Putamen (tissue), 1 donor: ENCODE measurements at regions not wholly inside any gene's neighbourhood (a gene's known extent, or its start where the extent isn't known, plus 50 kb on each side); places are given as distances from the start of the nearest gene placed in this dataset.
"Not testable (repeated sequence)": the region's sequence is repeated elsewhere in the genome, so short reads cannot be mapped to it uniquely, and the experiment has no call there.

Experiments used
- DNase-seq: peaks from one replicate; pipeline ENCODE4 v3.0.0-alpha.2; 2016; ENCODE audit warnings: low spot score

GRCh38 chr18:34942276-34942675 lies 98.9 kb upstream of the MAPRE2 start:
- peak; percentile 34 for DNase-seq

DNA sequence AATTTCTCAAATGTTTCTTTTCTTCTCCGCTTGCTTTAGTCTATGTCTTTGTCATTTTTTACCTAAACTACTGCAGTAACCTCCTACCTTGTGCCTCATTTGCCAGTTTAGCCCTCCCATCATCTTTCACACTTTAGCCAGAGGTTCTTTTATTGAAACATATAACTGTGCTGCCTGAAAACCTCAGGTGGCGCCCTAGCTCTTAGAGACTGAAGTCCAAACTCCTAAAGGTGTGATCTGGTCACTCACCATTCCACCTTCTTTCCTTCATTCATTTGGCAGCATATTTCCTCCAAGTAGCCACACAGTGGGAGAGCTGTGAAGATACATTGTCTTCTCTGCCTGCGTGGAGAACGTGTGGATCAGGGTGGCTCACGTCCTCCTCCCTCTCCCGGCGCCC lies 98.2 kb upstream of the MAPRE2 start:
- DNase-seq, result no peak

DNA sequence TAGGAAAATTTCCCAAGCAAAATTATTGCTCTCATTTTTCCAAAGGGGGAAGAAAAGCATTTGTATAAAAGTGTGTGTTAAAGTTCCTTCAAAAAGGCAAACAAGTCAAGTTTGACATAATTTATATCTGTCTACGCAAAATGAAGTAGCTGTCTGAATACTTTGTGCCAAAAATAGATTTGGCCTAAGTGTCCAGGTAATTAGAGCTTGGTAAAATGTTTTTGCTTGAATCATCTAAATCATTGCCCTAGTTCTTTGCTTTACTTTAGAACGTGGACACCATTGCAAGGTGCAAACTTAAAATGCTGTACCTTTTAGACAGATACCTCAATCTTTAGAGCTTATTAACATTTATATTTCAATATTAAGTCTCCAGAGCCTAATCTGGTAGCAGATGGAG lies 97.6 kb upstream of the MAPRE2 start:
- DNase-seq, result no peak

DNA sequence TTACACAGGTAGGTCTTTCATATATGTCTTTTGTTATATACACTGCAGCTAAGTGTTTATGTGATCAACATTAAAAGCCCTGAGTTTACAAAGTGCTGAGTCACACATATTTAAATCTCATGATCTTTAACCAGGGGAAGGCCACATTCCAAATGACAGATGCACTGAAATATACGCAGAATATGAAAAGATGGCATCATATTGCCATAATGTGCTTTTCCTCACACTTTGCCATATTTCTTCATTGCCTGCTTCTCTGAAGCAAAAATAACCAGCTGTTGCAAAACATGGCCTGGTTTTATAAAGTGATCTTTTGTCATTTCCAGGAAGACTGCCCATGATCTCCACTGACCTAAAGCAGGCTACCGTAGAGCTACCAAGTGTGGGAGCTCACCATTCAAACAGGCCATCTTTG lies 93.5 kb upstream of the MAPRE2 start:
- no peak for DNase-seq

- DNase-seq, result no peak
Observed at GRCh38 chr18:34951625-34952379, 89.4 kb upstream of the MAPRE2 start.

- DNase-seq, result no peak
Observed at GRCh38 chr18:34953212-34953611, 88.0 kb upstream of the MAPRE2 start.

- not testable (repeated sequence) for DNase-seq
Observed at GRCh38 chr18:34955494-34955893, 85.7 kb upstream of the MAPRE2 start.

DNA sequence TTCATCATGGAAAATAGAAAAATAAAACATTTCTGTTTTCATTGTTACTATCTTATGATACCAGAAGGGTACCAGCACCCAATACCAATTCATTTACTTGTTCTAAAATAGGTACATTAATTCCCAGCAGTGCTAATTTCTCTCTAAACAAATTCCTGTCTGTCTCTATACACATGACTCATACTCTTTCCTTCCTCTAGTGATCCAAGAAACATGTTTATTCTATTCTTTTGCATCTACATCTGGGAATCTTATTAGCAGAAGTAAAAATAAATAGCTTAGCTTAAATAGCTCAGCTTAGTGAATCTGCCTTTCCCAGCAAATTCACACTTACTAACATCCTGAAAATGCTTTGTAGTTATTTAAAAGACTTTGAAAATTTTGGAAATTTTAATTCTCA lies 84.5 kb upstream of the MAPRE2 start:
- no peak for DNase-seq

DNA sequence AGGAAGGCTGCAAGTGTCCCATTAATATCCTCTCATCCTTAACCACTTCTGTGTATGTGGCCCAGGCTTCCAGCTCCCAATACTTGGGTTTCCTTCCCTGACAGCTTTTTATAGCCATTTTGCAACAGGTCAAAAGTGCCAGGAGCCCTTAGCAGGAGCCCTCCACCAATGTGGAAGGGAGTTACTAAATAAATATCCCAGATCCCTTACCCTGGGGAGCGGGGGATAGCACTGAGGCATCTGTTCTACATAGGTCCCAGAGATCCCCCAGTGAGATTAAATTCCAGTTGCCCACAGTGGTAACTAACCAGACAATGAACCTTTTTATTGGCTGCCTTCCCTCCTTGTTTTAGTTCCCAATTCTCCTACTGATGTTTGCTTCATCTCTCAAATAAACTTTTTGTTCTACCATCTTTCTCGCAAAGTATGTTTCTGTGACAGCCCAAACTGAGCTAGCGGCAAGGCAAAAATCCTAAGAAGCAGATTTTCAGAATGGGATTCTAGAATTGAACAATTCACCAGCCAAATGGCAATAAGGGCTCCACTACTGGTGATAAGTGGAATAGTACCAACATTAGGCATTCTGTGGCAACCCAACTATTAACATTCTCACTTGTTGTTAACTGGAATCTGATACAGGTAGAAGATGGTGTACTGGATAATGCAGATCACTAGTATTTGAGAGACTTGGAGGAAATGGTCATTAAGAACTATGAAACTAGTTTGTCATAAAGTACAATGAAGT lies 83.9 kb upstream of the MAPRE2 start:
- DNase-seq, result no peak

DNA sequence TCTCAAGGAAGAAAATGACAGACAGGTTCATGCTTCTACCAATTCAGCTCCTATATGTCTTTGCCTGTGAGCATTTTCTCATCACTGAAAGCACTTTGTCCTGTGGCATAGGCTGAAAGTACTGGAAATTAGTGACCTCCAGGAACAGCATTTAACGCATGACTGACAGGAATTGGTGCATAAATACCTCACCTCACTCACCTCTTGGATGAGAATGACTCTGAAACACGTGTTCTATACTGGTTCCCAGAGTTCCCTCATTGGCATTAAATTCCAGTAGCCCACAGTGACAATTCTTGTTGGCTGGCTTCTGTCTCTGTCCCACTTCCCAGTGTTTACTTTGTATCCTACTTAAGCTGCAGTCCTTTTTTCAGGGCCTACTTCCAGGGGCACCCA lies 83.4 kb upstream of the MAPRE2 start:
- no peak for DNase-seq

DNA sequence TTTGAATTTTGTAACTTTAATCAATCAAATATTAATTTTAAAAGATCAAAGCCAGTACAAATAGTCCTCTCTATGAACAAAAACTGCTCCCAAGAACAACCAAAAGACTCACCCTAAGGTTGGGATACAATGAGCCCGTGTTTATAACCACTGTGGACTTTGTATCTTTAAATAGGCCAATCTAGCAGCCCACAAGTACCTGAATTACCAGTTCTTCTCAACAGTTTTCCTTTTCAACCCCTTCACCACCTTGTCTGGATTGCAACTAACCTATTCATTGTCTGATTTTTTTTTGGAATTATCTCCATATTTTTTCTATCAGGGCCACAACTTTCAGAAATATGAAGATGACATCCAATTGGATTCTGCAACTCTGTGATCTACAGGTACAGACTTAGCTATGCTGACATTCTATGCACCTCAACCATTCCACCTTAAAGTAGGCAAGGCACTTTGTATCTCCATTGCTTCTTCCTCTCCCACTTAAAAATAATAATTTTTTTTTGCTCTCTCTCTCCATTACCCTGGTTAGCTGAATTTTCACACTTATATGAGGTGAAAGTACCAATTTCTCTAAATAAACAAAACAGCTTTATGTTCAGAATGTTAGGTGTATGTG lies 81.9 kb upstream of the MAPRE2 start:
- no peak for DNase-seq

DNA sequence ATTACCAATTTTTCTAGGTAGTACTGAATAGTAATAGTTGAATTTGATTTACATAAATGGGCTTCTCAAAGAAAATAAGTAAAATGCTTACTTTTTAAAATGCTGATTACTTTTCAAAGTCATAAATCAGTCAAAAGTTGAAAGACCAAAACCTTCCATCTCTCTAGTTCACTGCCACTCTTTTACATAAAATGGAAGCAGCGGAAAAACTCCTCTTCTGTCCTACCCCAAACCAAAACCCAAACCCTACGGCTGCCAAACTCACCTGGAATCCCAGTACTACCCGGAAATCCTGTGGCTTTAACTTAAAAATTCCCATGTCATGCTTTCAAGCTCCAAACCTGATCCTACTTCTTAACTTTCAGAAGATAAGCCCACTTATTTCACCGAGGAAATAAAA lies 81.2 kb upstream of the MAPRE2 start:
- DNase-seq, result no peak

- DNase-seq, result no peak
Observed at GRCh38 chr18:34965108-34965507, 76.1 kb upstream of the MAPRE2 start.

GRCh38 chr18:34965566-34965965 lies 75.6 kb upstream of the MAPRE2 start:
- no peak for DNase-seq

DNA sequence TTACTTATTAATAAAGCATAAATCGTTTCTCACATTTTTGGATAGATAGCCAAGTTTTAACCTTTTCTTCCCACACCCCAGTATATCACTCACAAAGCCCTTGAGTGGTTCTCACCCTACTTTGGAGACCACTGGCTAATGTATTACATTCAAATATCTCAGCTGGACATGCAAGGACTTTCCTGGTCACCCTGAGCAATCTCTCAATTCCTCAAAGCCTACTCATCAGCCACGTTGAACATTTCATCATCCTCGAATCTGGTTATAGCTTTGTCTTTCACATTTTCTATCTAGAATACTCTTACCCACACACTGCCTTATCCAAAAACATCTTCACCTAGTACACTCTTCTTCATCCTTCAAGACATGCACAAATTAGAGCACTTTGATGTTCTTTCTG lies 71.1 kb upstream of the MAPRE2 start:
- no peak for DNase-seq

- no peak for DNase-seq
Observed at GRCh38 chr18:34971313-34971712, 69.9 kb upstream of the MAPRE2 start.

DNA sequence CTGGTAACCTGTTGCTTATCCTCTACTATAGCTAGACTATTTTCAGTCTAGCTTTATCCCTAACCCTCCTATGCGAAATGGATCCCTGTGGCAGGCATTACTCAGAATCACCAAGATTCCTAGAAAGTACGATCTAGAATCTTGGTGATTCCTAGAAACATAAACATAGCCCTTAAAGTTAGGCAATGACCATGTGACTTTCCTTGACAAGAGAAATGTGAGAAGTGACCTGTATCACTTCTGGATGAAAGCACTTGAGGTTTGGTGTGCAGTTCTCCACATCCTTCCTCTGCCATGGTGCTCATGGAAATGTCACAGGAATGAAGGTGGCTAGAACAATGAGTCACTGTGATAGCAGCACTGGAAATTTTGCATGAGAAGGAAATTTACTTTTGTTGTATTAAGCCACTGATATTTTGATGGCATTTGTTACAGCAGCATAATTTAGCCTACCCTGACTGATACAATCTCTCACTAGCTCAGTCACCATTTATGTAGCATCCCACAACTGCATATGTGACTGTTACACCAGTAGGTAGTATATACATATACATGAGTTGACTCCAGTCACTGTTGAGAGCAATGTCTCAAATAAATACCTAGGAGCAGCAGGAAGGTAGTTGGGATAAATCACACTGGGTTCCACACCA lies 68.3 kb upstream of the MAPRE2 start:
- no peak for DNase-seq

- peak; percentile 23 for DNase-seq
Observed at GRCh38 chr18:34976123-34976522, 65.1 kb upstream of the MAPRE2 start.

- DNase-seq, result no peak
Observed at GRCh38 chr18:34976534-34976898, 64.7 kb upstream of the MAPRE2 start.

DNA sequence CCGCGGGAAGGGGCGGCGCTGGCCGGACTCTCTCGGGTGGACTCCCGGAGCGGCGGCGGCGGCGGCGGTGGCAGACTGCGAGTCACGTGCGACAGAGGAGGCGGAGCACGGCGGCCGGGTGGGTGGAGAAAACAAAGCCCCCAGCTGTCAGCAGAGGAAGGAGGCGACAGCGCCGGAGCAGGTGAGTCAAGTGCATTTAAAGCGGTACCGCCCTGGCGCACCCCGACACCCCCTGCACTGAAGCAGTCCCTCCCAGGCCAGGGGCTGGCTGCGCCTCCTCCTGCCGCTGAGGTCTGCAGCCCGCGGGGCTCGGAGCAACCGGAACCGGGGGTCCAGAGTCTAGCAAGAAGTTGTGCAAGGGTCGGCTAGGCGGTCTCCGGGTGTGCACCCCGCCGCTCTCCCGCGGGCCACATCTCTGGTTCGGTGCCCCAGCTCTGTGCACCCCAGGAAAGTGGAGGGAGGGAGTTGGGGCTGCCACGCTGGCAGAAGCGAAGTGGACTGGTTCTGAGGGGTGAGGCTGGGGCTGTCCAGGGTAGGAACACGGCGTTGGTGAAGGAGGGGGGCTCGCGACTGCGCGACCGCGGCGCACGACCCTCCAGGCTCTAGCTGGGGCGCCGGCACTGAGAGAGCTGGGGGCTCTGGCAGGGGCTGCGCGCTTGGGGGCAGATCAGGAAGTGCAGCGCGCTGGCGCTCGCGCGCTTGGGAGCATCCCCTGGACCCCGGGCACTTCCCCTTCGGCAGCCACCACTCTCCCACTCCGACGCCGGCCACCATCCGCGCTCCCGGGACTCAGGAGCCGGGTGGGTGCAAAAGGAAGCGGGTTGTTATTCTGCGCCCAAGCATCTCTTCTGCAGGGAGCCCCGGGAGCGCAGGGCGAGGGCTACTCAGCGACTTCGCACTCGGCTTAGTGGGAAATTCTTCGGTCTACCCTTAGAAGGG lies 64.0 kb upstream of the MAPRE2 start:
- peak; percentile 86 for DNase-seq

DNA sequence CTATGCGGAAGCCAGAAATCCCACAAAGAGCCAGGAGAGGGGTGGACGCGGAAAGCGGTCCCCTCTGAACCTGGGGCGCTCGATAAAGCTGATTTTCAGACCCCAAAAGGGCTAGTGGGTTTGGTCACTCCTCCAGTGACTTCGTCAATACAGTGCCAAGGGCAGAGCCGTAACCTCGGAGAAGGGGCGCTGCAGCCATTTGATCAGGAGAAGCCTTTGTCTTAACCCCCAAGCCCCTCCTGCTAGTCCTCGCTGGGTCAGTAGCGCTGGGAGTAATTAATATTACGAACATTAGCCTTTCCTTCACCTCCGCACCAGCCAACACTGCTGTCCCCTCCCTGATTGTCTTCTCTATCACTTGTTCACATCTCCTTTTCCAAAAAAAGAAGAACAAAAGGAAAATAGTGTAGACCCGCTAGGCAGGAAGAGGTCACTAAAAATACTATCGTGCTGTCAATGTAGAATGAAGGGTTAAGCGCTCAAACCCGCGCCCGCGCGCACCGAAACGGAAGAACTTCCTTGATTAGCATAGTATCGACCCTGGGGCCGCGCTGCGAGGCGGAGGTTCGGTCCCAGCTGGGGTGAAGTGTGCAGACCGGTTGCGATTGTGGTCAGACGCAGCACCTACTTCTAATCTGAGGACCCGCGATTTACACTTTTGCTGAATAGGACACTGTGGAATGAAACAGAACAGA lies 63.2 kb upstream of the MAPRE2 start:
- DNase-seq, result peak; percentile 49
